H9 (cell line): ENCODE measurements at regions not wholly inside any gene's neighbourhood (a gene's known extent, or its start where the extent isn't known, plus 50 kb on each side); places are given as distances from the start of the nearest gene placed in this dataset.

Source experiments
- DNase-seq: peaks from one replicate; pipeline ENCODE4 v3.0.0-alpha.2; 2017
- H2AFZ ChIP-seq: one replicate; pipeline ENCODE4 v1.6.1; 2013; ENCODE audit warnings: mild to moderate bottlenecking, low read length, control low read depth, moderate library complexity
- H2AK5ac ChIP-seq: 2 replicates; pipeline ENCODE4 v1.6.1; 2013; ENCODE audit warnings: low read length, control low read depth, mixed read lengths; ENCODE audit not compliant: insufficient read length
- H2BK120ac ChIP-seq: one replicate; pipeline ENCODE4 v1.6.1; 2013; ENCODE audit warnings: low read depth, mild to moderate bottlenecking, low read length, control low read depth, inconsistent platforms; ENCODE audit not compliant: poor library complexity, severe bottlenecking
- H2BK12ac ChIP-seq: 2 replicates; pipeline ENCODE4 v1.6.1; 2013; ENCODE audit warnings: low read length, control low read depth, mixed read lengths, low read depth; ENCODE audit not compliant: insufficient read length
- H2BK15ac ChIP-seq: 2 replicates; pipeline ENCODE4 v1.6.1; 2013; ENCODE audit warnings: low read depth, low read length, control low read depth
- H2BK20ac ChIP-seq: one replicate; pipeline ENCODE4 v1.6.1; 2013; ENCODE audit warnings: low read depth, mild to moderate bottlenecking, low read length, control low read depth, inconsistent platforms; ENCODE audit not compliant: poor library complexity, severe bottlenecking
- H2BK5ac ChIP-seq: 2 replicates; pipeline ENCODE4 v1.6.1; 2013; ENCODE audit warnings: low read length, control low read depth, mixed read lengths; ENCODE audit not compliant: insufficient read length
- H3K14ac ChIP-seq: 2 replicates; pipeline ENCODE4 v1.6.1; 2013; ENCODE audit warnings: low read length, control low read depth; ENCODE audit not compliant: insufficient read depth
- H3K18ac ChIP-seq: 2 replicates; pipeline ENCODE4 v1.6.1; 2013; ENCODE audit warnings: low read depth, mild to moderate bottlenecking, mixed read lengths, low read length, control low read depth; ENCODE audit not compliant: insufficient read length
- H3K23ac ChIP-seq: 2 replicates; pipeline ENCODE4 v1.6.1; 2013; ENCODE audit warnings: low read length, control low read depth, mixed read lengths, low read depth; ENCODE audit not compliant: insufficient read length
- H3K23me2 ChIP-seq: 2 replicates; pipeline ENCODE4 v1.6.1; 2013; ENCODE audit warnings: low read depth, mild to moderate bottlenecking, mixed read lengths, low read length, control low read depth; ENCODE audit not compliant: insufficient read length, poor library complexity, severe bottlenecking
- H3K27ac ChIP-seq: 2 replicates; pipeline ENCODE4 v1.5.1; 2013; ENCODE audit warnings: low read length, control low read depth, mixed read lengths, low read depth; ENCODE audit not compliant: insufficient read length
- H3K27me3 ChIP-seq: 2 replicates; pipeline ENCODE4 v1.6.1; 2013; ENCODE audit warnings: low read length, control low read depth, inconsistent platforms; ENCODE audit not compliant: insufficient read depth
- H3K4ac ChIP-seq: 2 replicates; pipeline ENCODE4 v1.6.1; 2013; ENCODE audit warnings: low read depth, mild to moderate bottlenecking, control low read depth, inconsistent platforms, low read length, moderate library complexity
- H3K4me1 ChIP-seq: 2 replicates; pipeline ENCODE4 v1.6.1; 2013; ENCODE audit warnings: low read length, control low read depth, inconsistent platforms; ENCODE audit not compliant: insufficient read depth
- H3K4me2 ChIP-seq: 2 replicates; pipeline ENCODE4 v1.6.1; 2013; ENCODE audit warnings: low read length, control low read depth, mixed read lengths; ENCODE audit not compliant: insufficient read length, insufficient read depth
- H3K56ac ChIP-seq: 2 replicates; pipeline ENCODE4 v1.6.1; 2013; ENCODE audit warnings: low read depth, mild to moderate bottlenecking, mixed read lengths, low read length, control low read depth; ENCODE audit not compliant: insufficient read length
- H3K79me1 ChIP-seq: 2 replicates; pipeline ENCODE4 v1.6.1; 2013; ENCODE audit warnings: low read depth, mild to moderate bottlenecking, moderate library complexity, low read length, control low read depth, inconsistent platforms; ENCODE audit not compliant: insufficient read depth, poor library complexity, severe bottlenecking
- H3K79me2 ChIP-seq: 2 replicates; pipeline ENCODE4 v1.6.1; 2013; ENCODE audit warnings: low read length, control low read depth, inconsistent platforms; ENCODE audit not compliant: insufficient read depth
- H3K9ac ChIP-seq: 2 replicates; pipeline ENCODE4 v1.6.1; 2013; ENCODE audit warnings: low read length, control low read depth, mixed read lengths; ENCODE audit not compliant: insufficient read length; ENCODE audit errors: extremely low read depth
- H3K9me3 ChIP-seq: one replicate; pipeline ENCODE4 v1.6.1; 2013; ENCODE audit warnings: low read depth, low read length, inconsistent platforms; ENCODE audit not compliant: control insufficient read depth
- H3T11ph ChIP-seq: one replicate; pipeline ENCODE4 v1.6.1; 2013; ENCODE audit warnings: mild to moderate bottlenecking, low read length, control low read depth, inconsistent platforms
- H4K20me1 ChIP-seq: one replicate; pipeline ENCODE4 v1.6.1; 2013; ENCODE audit not compliant: control insufficient read depth, insufficient read length, insufficient read depth
- H4K5ac ChIP-seq: 2 replicates; pipeline ENCODE4 v1.6.1; 2013; ENCODE audit warnings: low read depth, mild to moderate bottlenecking, mixed read lengths, low read length, control low read depth; ENCODE audit not compliant: insufficient read length
- H4K8ac ChIP-seq: replicated peaks from 2 replicates; pipeline ENCODE4 v1.6.1; 2013; ENCODE audit warnings: low read length, control low read depth, mixed read lengths, low read depth; ENCODE audit not compliant: insufficient read length
- H4K91ac ChIP-seq: 2 replicates; pipeline ENCODE4 v1.6.1; 2013; ENCODE audit warnings: low read depth, mild to moderate bottlenecking, moderate library complexity, mixed read lengths, low read length, control low read depth; ENCODE audit not compliant: insufficient read length
- H3K27ac Mint-ChIP-seq, 3 experiments: 2 replicates in 2 of 3; 3 replicates in 1 of 3; pipeline ENCODE4 v1.8.0; 2020 to 2021; ENCODE audit warnings: mixed read lengths in 3 of 3, mild to moderate bottlenecking in 1 of 3, moderate library complexity in 1 of 3
- H3K27me3 Mint-ChIP-seq: 2 replicates; pipeline ENCODE4 v1.8.0; 2021; ENCODE audit warnings: low read depth, mild to moderate bottlenecking, moderate library complexity, mixed read lengths
- H3K36me3 Mint-ChIP-seq, 3 experiments: 2 replicates in 2 of 3; 3 replicates in 1 of 3; pipeline ENCODE4 v1.8.0; 2020 to 2021; ENCODE audit warnings: low read depth in 3 of 3, mixed read lengths in 3 of 3; ENCODE audit not compliant: insufficient read depth in 1 of 3
- H3K4me1 Mint-ChIP-seq, 2 experiments: 2 replicates each; pipeline ENCODE4 v1.8.0; 2020; ENCODE audit warnings: mixed read lengths in 2 of 2
- H3K4me3 Mint-ChIP-seq, 2 experiments: 2 replicates in 1 of 2; 3 replicates in 1 of 2; pipeline ENCODE4 v1.8.0; 2020 to 2021; ENCODE audit warnings: mild to moderate bottlenecking in 2 of 2, mixed read lengths in 2 of 2, moderate library complexity in 1 of 2
- H3K9me3 Mint-ChIP-seq, 2 experiments: 2 replicates in 1 of 2; 3 replicates in 1 of 2; pipeline ENCODE4 v1.8.0; 2020; ENCODE audit warnings: mild to moderate bottlenecking in 2 of 2, mixed read lengths in 2 of 2, moderate library complexity in 1 of 2
- CTCF ChIP-seq: fragments of 200-600 bp; sonication (generic); conservative IDR thresholded peaks from 3 replicates; pipeline ENCODE4 v1.8.0; 2021; ENCODE audit warnings: antibody characterized with exemption, mild to moderate bottlenecking
- WGBS: extraction: QIAGEN DNeasy Blood & Tissue Kit; methylation state at CpG from one replicate; pipeline ENCODE4 v1.1.7; 2013; ENCODE audit warnings: missing lambda C conversion rate, low lambda C conversion rate, mixed read lengths; ENCODE audit not compliant: insufficient read length; ENCODE audit errors: extremely low coverage; 5-methylcytosine and 5-hydroxymethylcytosine counted together

GRCh38 chr5:165859251-165859650 lies 2353.8 kb downstream of the MAT2B start:
- H3K36me3 Mint-ChIP-seq = no peaks in the 10 kb centered on the region
- Histone ChIP-seq H2AK5ac (no peak overlapping the region), H3K79me1 (no peaks in the 10 kb centered on the region), H3K4me1 (no peaks in the 10 kb centered on the region), H4K91ac (no peak overlapping the region), H3K4ac (no peak overlapping the region), H3K18ac (no peak overlapping the region), H3K4me2 (no peak overlapping the region), H3K23ac (no peak overlapping the region), H3K9ac (no peak overlapping the region), H3K27ac (no peak overlapping the region), H2AFZ (no peak overlapping the region), H2BK120ac (no peak overlapping the region), H2BK12ac (no peak overlapping the region), H3K56ac (no peak overlapping the region), H3K14ac (no peak overlapping the region), H2BK15ac (no peak overlapping the region), H4K20me1 (no peaks in the 10 kb centered on the region), H3K79me2 (no peaks in the 10 kb centered on the region), H3K27me3 (no peaks in the 10 kb centered on the region), H3K9me3 (no peaks in the 10 kb centered on the region), H3T11ph (no peak overlapping the region), H3K23me2 (no peaks in the 10 kb centered on the region), H2BK5ac (no peak overlapping the region), H2BK20ac (no peak overlapping the region), H4K5ac (no peak overlapping the region), H4K8ac (no peak overlapping the region)
- no peak for DNase-seq
- H3K9me3 Mint-ChIP-seq = no peaks in the 10 kb centered on the region
- no peak for TF ChIP-seq CTCF
- H3K4me1 Mint-ChIP-seq = no peaks in the 10 kb centered on the region
- no CpG with 5 or more reads among the region's 2 CpGs for WGBS
- no peak overlapping the region for H3K4me3 Mint-ChIP-seq
- no peak overlapping the region for H3K27ac Mint-ChIP-seq
- H3K27me3 Mint-ChIP-seq = no peaks in the 10 kb centered on the region
